H1 (cell line): ENCODE measurements at regions not wholly inside any gene's neighbourhood (a gene's known extent, or its start where the extent isn't known, plus 50 kb on each side); places are given as distances from the start of the nearest gene placed in this dataset.

Source experiments
- CTCF ChIA-PET: fragments of 300-600 bp; sonication (Branson Sonifier 250); formaldehyde crosslinking; loops from one replicate; lab custom pipeline; 2021; ENCODE audit not compliant: partially characterized antibody; lab: Charles Lee
- POLR2A ChIA-PET: fragments of 300-600 bp; sonication (Branson Sonifier 250); formaldehyde crosslinking; loops from one replicate; lab custom pipeline; 2021; ENCODE audit warnings: inconsistent platforms; ENCODE audit not compliant: partially characterized antibody; lab: Charles Lee
- DNase-seq, 2 experiments: peaks; one replicate each; pipeline versions ENCODE4 v3.0.0 to v3.0.0-alpha.2; 2010 to 2022; ENCODE audit warnings: low spot score in 2 of 2, low read depth in 1 of 2, mixed read lengths in 1 of 2
- FAIRE-seq: peaks from 2 replicates; lab custom pipeline; 2011; peaks lifted over from hg19 to GRCh38; lab: Jason Lieb, UNC
- H2AFZ ChIP-seq: 2 replicates; pipeline ENCODE4 v1.8.1; 2012; ENCODE audit warnings: low read length, inconsistent platforms
- H2AK5ac ChIP-seq: 2 replicates; pipeline ENCODE4 v1.6.1; 2013; ENCODE audit warnings: low read depth, low read length
- H2BK120ac ChIP-seq: replicated peaks from 2 replicates; pipeline ENCODE3; 2013; ENCODE audit warnings: low read depth, low read length, inconsistent platforms
- H2BK12ac ChIP-seq: 2 replicates; pipeline ENCODE4 v1.6.1; 2013; ENCODE audit warnings: low read depth, low read length
- H2BK15ac ChIP-seq: 2 replicates; pipeline ENCODE4 v1.6.1; 2013; ENCODE audit warnings: low read length
- H2BK20ac ChIP-seq: 2 replicates; pipeline ENCODE4 v1.6.1; 2013; ENCODE audit warnings: low read length
- H2BK5ac ChIP-seq: 2 replicates; pipeline ENCODE4 v1.6.1; 2013; ENCODE audit warnings: low read depth, low read length
- H3K14ac ChIP-seq: 2 replicates; pipeline ENCODE4 v1.6.1; 2013; ENCODE audit warnings: inconsistent platforms; ENCODE audit not compliant: insufficient read length
- H3K18ac ChIP-seq: 2 replicates; pipeline ENCODE4 v1.6.1; 2013; ENCODE audit warnings: low read length; ENCODE audit errors: extremely low read depth
- H3K23ac ChIP-seq: 2 replicates; pipeline ENCODE4 v1.6.1; 2013; ENCODE audit warnings: inconsistent platforms; ENCODE audit not compliant: insufficient read length
- H3K23me2 ChIP-seq: 2 replicates; pipeline ENCODE4 v1.6.1; 2013; ENCODE audit warnings: low read depth, low read length
- H3K27ac ChIP-seq: 2 replicates; pipeline ENCODE4 v1.6.1; 2011; ENCODE audit warnings: low read depth, low read length, inconsistent platforms
- H3K27me3 ChIP-seq, 4 experiments: replicated peaks in 1 of 4; 1 replicate in 1 of 4; 2 replicates in 3 of 4; pipeline versions ENCODE4 v1.6.1 to v1.8.1; 2011 to 2013; ENCODE audit warnings: low read length in 3 of 4, mild to moderate bottlenecking in 3 of 4, inconsistent platforms in 2 of 4, mixed read lengths in 2 of 4, moderate library complexity in 1 of 4; ENCODE audit not compliant: control insufficient read depth in 3 of 4, insufficient read depth in 3 of 4; ENCODE audit errors: extremely low read depth in 1 of 4
- H3K36me3 ChIP-seq, 4 experiments: 2 replicates each; pipeline versions ENCODE4 v1.6.1 to v1.8.1; 2011 to 2013; ENCODE audit warnings: mild to moderate bottlenecking in 4 of 4, low read length in 3 of 4, moderate library complexity in 2 of 4, control low read depth in 1 of 4, inconsistent platforms in 1 of 4; ENCODE audit not compliant: insufficient read depth in 4 of 4, control insufficient read depth in 2 of 4
- H3K4ac ChIP-seq: replicated peaks from 2 replicates; pipeline ENCODE3; 2013; ENCODE audit warnings: low read length, low read depth, mixed read lengths, inconsistent platforms; ENCODE audit not compliant: insufficient read length
- H3K4me1 ChIP-seq, 4 experiments: replicated peaks in 1 of 4; 1 replicate in 1 of 4; 2 replicates in 3 of 4; pipeline versions ENCODE4 v1.6.1 to v1.8.1; 2011 to 2013; ENCODE audit warnings: low read length in 3 of 4, inconsistent platforms in 2 of 4, mixed read lengths in 1 of 4; ENCODE audit not compliant: insufficient read depth in 4 of 4, control insufficient read depth in 3 of 4
- H3K4me2 ChIP-seq, 2 experiments: 2 replicates each; pipeline versions ENCODE4 v1.6.1 to v1.8.1; 2011 to 2013; ENCODE audit warnings: low read depth in 2 of 2, low read length in 2 of 2, control low read depth in 1 of 2, inconsistent platforms in 1 of 2, mild to moderate bottlenecking in 1 of 2; ENCODE audit not compliant: insufficient read depth in 1 of 2
- H3K4me3 ChIP-seq, 4 experiments: fragments of 200-600, 300-600 bp in 1 of 4; sonication (generic), shearing (Covaris generic), sonication (Bioruptor Twin) in 1 of 4; 2 replicates each; pipeline versions ENCODE4 v1.5.1 to v1.8.1; 2011 to 2016; ENCODE audit warnings: low read length in 4 of 4, low read depth in 3 of 4, control low read depth in 2 of 4, inconsistent platforms in 2 of 4, mild to moderate bottlenecking in 2 of 4, mixed read lengths in 1 of 4, moderate library complexity in 1 of 4; ENCODE audit not compliant: insufficient read depth in 2 of 4; ENCODE audit errors: extremely low read depth in 1 of 4
- H3K56ac ChIP-seq: replicated peaks from 2 replicates; pipeline ENCODE3; 2013; ENCODE audit warnings: low read depth, mild to moderate bottlenecking, mixed read lengths, low read length, inconsistent platforms; ENCODE audit not compliant: insufficient read length
- H3K79me1 ChIP-seq: 2 replicates; pipeline ENCODE4 v1.6.1; 2013; ENCODE audit warnings: low read depth, low read length, control low read depth
- H3K79me2 ChIP-seq, 2 experiments: 2 replicates each; pipeline versions ENCODE4 v1.6.1 to v1.8.1; 2012 to 2013; ENCODE audit warnings: low read length in 2 of 2, mild to moderate bottlenecking in 2 of 2, inconsistent platforms in 1 of 2; ENCODE audit not compliant: insufficient read depth in 2 of 2, control insufficient read depth in 1 of 2
- H3K9ac ChIP-seq, 4 experiments: replicated peaks in 1 of 4; 1 replicate in 1 of 4; 2 replicates in 3 of 4; pipeline versions ENCODE4 v1.6.1 to v1.8.1; 2011 to 2013; ENCODE audit warnings: low read depth in 3 of 4, low read length in 3 of 4, control low read depth in 2 of 4, mild to moderate bottlenecking in 2 of 4, moderate library complexity in 2 of 4, inconsistent platforms in 1 of 4; ENCODE audit errors: extremely low read depth in 1 of 4
- H3K9me3 ChIP-seq, 2 experiments: 2 replicates each; pipeline versions ENCODE4 v1.6.1 to v1.8.1; 2012 to 2013; ENCODE audit warnings: mild to moderate bottlenecking in 2 of 2, moderate library complexity in 2 of 2, control low read depth in 1 of 2, inconsistent platforms in 1 of 2, low read depth in 1 of 2, low read length in 1 of 2, mixed read lengths in 1 of 2; ENCODE audit not compliant: insufficient read depth in 2 of 2
- H4K20me1 ChIP-seq, 2 experiments: replicated peaks in 1 of 2; 2 replicates each; pipeline versions ENCODE3 to v1.8.1; 2011 to 2013; ENCODE audit warnings: inconsistent platforms in 2 of 2, low read length in 2 of 2, mild to moderate bottlenecking in 1 of 2; ENCODE audit not compliant: insufficient read depth in 2 of 2, control insufficient read depth in 1 of 2
- H4K5ac ChIP-seq: 2 replicates; pipeline ENCODE4 v1.6.1; 2013; ENCODE audit warnings: low read length, low read depth, mixed read lengths, inconsistent platforms; ENCODE audit not compliant: insufficient read length
- H4K8ac ChIP-seq: 2 replicates; pipeline ENCODE4 v1.8.0; 2013; ENCODE audit warnings: mild to moderate bottlenecking, moderate library complexity, low read length, inconsistent platforms; ENCODE audit not compliant: insufficient read depth; ENCODE audit errors: extremely low read depth
- H4K91ac ChIP-seq: replicated peaks from 2 replicates; pipeline ENCODE3; 2013; ENCODE audit warnings: low read length, mixed read lengths, inconsistent platforms; ENCODE audit not compliant: insufficient read length
- CBX8 ChIP-seq: fragments of 300-800, 300-1000 bp; sonication (generic); IDR thresholded peaks from 2 replicates; pipeline ENCODE4 v1.7.1; 2016; ENCODE audit warnings: low read depth, low read length, borderline replicate concordance
- CHD1 ChIP-seq: IDR thresholded peaks from 2 replicates; pipeline ENCODE4 v1.6.1; 2012; ENCODE audit warnings: low read depth, low read length, improper control_type of control experiment
- EP300 ChIP-seq, 2 experiments: IDR thresholded peaks; 1 replicate in 1 of 2; 2 replicates in 1 of 2; pipeline ENCODE4 v1.6.1; 2011 to 2012; ENCODE audit warnings: low read depth in 2 of 2, low read length in 2 of 2, mild to moderate bottlenecking in 2 of 2, borderline replicate concordance in 1 of 2, inconsistent platforms in 1 of 2, moderate library complexity in 1 of 2
- FOSL1 ChIP-seq: IDR thresholded peaks from 2 replicates; pipeline ENCODE4 v1.6.1; 2011; ENCODE audit warnings: mild to moderate bottlenecking, low read depth, low read length, moderate library complexity; ENCODE audit not compliant: insufficient read depth
- HDAC6 ChIP-seq: IDR thresholded peaks from one replicate; pipeline ENCODE4 v1.7.1; 2012; ENCODE audit warnings: low read depth, mild to moderate bottlenecking, inconsistent platforms, low read length, moderate library complexity
- KDM1A ChIP-seq: fragments of 200-600, 300-600 bp; sonication (generic); IDR thresholded peaks from 2 replicates; pipeline ENCODE4 v1.7.1; 2016; ENCODE audit warnings: mild to moderate bottlenecking, low read length, borderline replicate concordance
- RXRA ChIP-seq: IDR thresholded peaks from 2 replicates; pipeline ENCODE4 v1.6.1; 2011; ENCODE audit warnings: low read depth, mild to moderate bottlenecking, low read length, moderate library complexity; ENCODE audit not compliant: insufficient read depth
- SP1 ChIP-seq: IDR thresholded peaks from 2 replicates; pipeline ENCODE4 v1.6.1; 2011; ENCODE audit warnings: low read depth, low read length
- SUZ12 ChIP-seq: fragments of 200-600 bp; sonication (generic); IDR thresholded peaks from 2 replicates; pipeline ENCODE4 v1.6.1; 2012; ENCODE audit warnings: mild to moderate bottlenecking, inconsistent platforms, low read length, moderate library complexity, mixed read lengths
- WGBS, 2 experiments: shearing (Covaris generic) in 1 of 2; methylation state at CpG; one replicate each; pipeline versions ENCODE4 v1.1.6 to v1.1.7; 2013 to 2015; ENCODE audit warnings: low lambda C conversion rate in 2 of 2, mixed read lengths in 2 of 2, inconsistent platforms in 1 of 2, low coverage in 1 of 2, missing lambda C conversion rate in 1 of 2; ENCODE audit not compliant: insufficient replicate concordance in 2 of 2, insufficient coverage in 1 of 2, insufficient read length in 1 of 2; ENCODE audit errors: extremely low coverage in 1 of 2, missing lambda C conversion rate in 1 of 2; 5-methylcytosine and 5-hydroxymethylcytosine counted together
- TF ChIP-seq, protein P1 (sequence below): IDR thresholded peaks from 2 replicates; pipeline ENCODE4 v1.6.1; 2012; ENCODE audit warnings: inconsistent platforms
- TF ChIP-seq, protein P2 (sequence below), 3 experiments: IDR thresholded peaks; 1 replicate in 2 of 3; 2 replicates in 1 of 3; pipeline versions ENCODE4 v1.5.1 to v1.6.1; 2011; ENCODE audit warnings: low read length in 3 of 3, mild to moderate bottlenecking in 3 of 3, inconsistent platforms in 2 of 3, low read depth in 1 of 3, moderate library complexity in 1 of 3; ENCODE audit not compliant: insufficient read depth in 1 of 3; ENCODE audit errors: control extremely low read depth in 1 of 3

DNA sequence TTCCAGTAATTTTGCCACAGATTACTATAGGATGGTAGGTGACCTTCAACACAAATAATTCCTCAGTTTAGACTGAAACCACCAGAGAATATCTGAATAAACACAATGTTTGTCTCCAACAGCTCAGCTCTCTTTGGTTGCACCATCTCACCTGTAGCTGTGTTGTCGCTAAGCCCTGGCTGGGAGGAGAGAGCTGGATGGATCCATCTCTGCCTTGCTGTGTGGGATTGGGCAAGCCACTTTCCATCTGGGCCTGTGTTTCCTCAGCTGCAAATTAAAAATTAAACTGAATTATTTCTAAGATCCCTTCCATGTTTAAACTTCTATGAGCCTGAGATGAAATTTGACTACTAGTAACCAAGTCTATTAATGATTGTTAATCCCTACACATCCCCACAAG, 310.2 kb downstream of the FBXW7 start:
- Histone ChIP-seq H3K4me3 (no peak overlapping the region), H3K56ac (no peak overlapping the region), H3K4me2 (no peak overlapping the region), H3K14ac (no peak overlapping the region), H3K18ac (no peak overlapping the region), H3K4ac (no peak overlapping the region), H4K8ac (no peak overlapping the region), H4K91ac (no peak overlapping the region), H2BK12ac (no peak overlapping the region), H2BK5ac (no peak overlapping the region), H3K27me3 (no peaks in the 10 kb centered on the region), H3K27ac (no peak overlapping the region), H2AFZ (no peak overlapping the region), H3K9ac (no peak overlapping the region), H3K79me2 (no peaks in the 10 kb centered on the region), H2BK120ac (no peak overlapping the region), H2BK20ac (no peak overlapping the region), H4K20me1 (no peaks in the 10 kb centered on the region), H2BK15ac (no peak overlapping the region), H3K23me2 (no peaks in the 10 kb centered on the region), H4K5ac (no peak overlapping the region), H3K4me1 (peaks cover 2 to 6% (median 3%) of the 10 kb centered on the region in 4 experiments; a peak in 3 of 7 replicates), H3K23ac (no peak overlapping the region), H3K36me3 (no peaks in the 10 kb centered on the region), H3K9me3 (peaks cover 7 to 12% of the 10 kb centered on the region in 2 experiments), H3K79me1 (no peaks in the 10 kb centered on the region), H2AK5ac (no peak overlapping the region)
- POLR2A ChIA-PET: no interaction called here
- TF ChIP-seq SUZ12: no peak
- no peak for TF ChIP-seq EP300 (IDR thresholded peaks at IDR 0.05; ENCODE audit: borderline replicate concordance in 1 of 2, low read depth in 2 of 2, low read length in 2 of 2)
- no peak for TF ChIP-seq CHD1
- no peak for TF ChIP-seq FOSL1
- TF ChIP-seq, protein P1, sequence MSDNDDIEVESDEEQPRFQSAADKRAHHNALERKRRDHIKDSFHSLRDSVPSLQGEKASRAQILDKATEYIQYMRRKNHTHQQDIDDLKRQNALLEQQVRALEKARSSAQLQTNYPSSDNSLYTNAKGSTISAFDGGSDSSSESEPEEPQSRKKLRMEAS: no peak
- TF ChIP-seq RXRA: no peak
- TF ChIP-seq SP1: no peak
- TF ChIP-seq CBX8: no peak
- TF ChIP-seq, protein P2, sequence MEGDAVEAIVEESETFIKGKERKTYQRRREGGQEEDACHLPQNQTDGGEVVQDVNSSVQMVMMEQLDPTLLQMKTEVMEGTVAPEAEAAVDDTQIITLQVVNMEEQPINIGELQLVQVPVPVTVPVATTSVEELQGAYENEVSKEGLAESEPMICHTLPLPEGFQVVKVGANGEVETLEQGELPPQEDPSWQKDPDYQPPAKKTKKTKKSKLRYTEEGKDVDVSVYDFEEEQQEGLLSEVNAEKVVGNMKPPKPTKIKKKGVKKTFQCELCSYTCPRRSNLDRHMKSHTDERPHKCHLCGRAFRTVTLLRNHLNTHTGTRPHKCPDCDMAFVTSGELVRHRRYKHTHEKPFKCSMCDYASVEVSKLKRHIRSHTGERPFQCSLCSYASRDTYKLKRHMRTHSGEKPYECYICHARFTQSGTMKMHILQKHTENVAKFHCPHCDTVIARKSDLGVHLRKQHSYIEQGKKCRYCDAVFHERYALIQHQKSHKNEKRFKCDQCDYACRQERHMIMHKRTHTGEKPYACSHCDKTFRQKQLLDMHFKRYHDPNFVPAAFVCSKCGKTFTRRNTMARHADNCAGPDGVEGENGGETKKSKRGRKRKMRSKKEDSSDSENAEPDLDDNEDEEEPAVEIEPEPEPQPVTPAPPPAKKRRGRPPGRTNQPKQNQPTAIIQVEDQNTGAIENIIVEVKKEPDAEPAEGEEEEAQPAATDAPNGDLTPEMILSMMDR (IDR thresholded peaks at IDR 0.05; ENCODE audit: control extremely low read depth in 1 of 3, insufficient read depth in 1 of 3, low read depth in 1 of 3, low read length in 3 of 3): no peak
- no peak for TF ChIP-seq KDM1A
- TF ChIP-seq HDAC6: no peak
- WGBS, 2 experiments: 94% methylated on average over 1 of the region's 1 CpG; no CpG with 5 or more reads in 1 of the 2 experiments
- CTCF ChIA-PET: interaction anchor here (2.2 kb wide), 1 partner anchor 14 kb away, joined by 6 read pairs; no protein-coding TSS in a partner anchor
- DNase-seq (no peak), FAIRE-seq (no peak)
